Gastrocnemius medialis (tissue), 4 donors: ENCODE measurements at regions not wholly inside any gene's neighbourhood (a gene's known extent, or its start where the extent isn't known, plus 50 kb on each side); places are given as distances from the start of the nearest gene placed in this dataset.
"Not testable (repeated sequence)": the region's sequence is repeated elsewhere in the genome, so short reads cannot be mapped to it uniquely, and the experiment has no call there.

Experiments used
- POLR2A ChIP-seq, 2 donors: fragments of 450-650 bp; IDR thresholded peaks; one replicate each; pipeline ENCODE4 v1.6.1; 2017; ENCODE audit warnings: antibody characterized with exemption in 2 of 2, mild to moderate bottlenecking in 2 of 2, moderate library complexity in 2 of 2
- TF ChIP-seq, protein P1 (sequence below), 5 experiments: fragments of 450-650 bp in 3 of 5; fragments of 200-600 bp in 2 of 5; sonication (generic) in 2 of 5; IDR thresholded peaks in 4 of 5; conservative IDR thresholded peaks in 1 of 5; 1 replicate in 4 of 5; 2 replicates in 1 of 5; pipeline ENCODE4 v1.5.1; 2016 to 2019; ENCODE audit warnings: antibody characterized with exemption in 5 of 5, mild to moderate bottlenecking in 3 of 5, moderate library complexity in 3 of 5

DNA sequence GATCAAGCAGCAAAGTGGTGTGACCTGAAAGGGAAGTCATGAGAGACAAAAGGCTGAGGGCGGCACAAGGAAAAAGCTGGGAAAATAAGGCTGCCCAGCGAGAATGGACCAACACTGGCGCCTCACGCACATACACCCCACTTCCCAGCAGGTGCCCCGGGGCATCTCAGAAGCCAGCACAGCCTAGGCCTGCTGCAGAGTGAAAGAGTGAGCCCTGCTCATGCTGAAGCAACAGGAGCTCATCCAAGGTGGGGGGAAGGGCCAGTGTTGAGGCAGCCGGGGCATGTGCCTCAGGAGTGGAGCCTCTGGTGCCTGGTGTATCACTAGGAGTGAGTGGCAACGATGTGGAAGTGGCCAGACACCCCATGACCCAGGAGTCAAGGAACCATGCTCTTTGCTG is 158.8 kb downstream of the SPATA31A6 start:
- TF ChIP-seq, protein P1, sequence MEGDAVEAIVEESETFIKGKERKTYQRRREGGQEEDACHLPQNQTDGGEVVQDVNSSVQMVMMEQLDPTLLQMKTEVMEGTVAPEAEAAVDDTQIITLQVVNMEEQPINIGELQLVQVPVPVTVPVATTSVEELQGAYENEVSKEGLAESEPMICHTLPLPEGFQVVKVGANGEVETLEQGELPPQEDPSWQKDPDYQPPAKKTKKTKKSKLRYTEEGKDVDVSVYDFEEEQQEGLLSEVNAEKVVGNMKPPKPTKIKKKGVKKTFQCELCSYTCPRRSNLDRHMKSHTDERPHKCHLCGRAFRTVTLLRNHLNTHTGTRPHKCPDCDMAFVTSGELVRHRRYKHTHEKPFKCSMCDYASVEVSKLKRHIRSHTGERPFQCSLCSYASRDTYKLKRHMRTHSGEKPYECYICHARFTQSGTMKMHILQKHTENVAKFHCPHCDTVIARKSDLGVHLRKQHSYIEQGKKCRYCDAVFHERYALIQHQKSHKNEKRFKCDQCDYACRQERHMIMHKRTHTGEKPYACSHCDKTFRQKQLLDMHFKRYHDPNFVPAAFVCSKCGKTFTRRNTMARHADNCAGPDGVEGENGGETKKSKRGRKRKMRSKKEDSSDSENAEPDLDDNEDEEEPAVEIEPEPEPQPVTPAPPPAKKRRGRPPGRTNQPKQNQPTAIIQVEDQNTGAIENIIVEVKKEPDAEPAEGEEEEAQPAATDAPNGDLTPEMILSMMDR (IDR thresholded peaks at IDR 0.05 in 4 of 5, conservative IDR thresholded peaks at IDR 0.05 in 1 of 5): not testable (repeated sequence)
- TF ChIP-seq POLR2A (IDR thresholded peaks at IDR 0.05): not testable (repeated sequence)
